ENCODE measurements at regions not wholly inside any gene's neighbourhood (a gene's known extent, or its start where the extent isn't known, plus 50 kb on each side); places are given as distances from the start of the nearest gene placed in this dataset.

GRCh38 chr3:159721324-159721723, 267.3 kb upstream of the IL12A start:
- BruUV-seq (replicated peaks), result no TSS peak
- FAIRE-seq (no peak), ATAC-seq (no peak), DNase-seq (ENCODE audit: extremely low read depth in 1 of 4, low spot score in 3 of 4) (no peak)
- Histone ChIP-seq H3K79me2 (ENCODE audit: control insufficient read depth, insufficient read depth, low read length) (no peaks in the 10 kb centered on the region), H3K27ac (ENCODE audit: extremely low read depth, low read depth, low read length) (no peak overlapping the region), H2AFZ (ENCODE audit: low read depth, low read length) (no peak overlapping the region), H4K20me1 (replicated peaks; ENCODE audit: control insufficient read depth, insufficient read depth, low read length) (no peaks in the 10 kb centered on the region), H3K4me2 (ENCODE audit: insufficient read depth, low read length) (no peak overlapping the region), H3K4me3 (no peak overlapping the region), H3K9ac (ENCODE audit: insufficient read depth in 1 of 2, low read depth in 2 of 2, low read length in 2 of 2) (no peak overlapping the region), H3K9me1 (ENCODE audit: control insufficient read depth, insufficient read depth, low read length) (no peaks in the 10 kb centered on the region), H3K36me3 (ENCODE audit: control insufficient read depth, insufficient read depth, low read length) (no peaks in the 10 kb centered on the region), H3K4me1 (replicated peaks in 1 of 2; ENCODE audit: control insufficient read depth in 2 of 2, insufficient read depth in 2 of 2, low read length in 2 of 2) (no peaks in the 10 kb centered on the region), H3K27me3 (ENCODE audit: control insufficient read depth in 2 of 2, insufficient read depth in 2 of 2, low read length in 2 of 2) (no peaks in the 10 kb centered on the region), H3K9me3 (replicated peaks; ENCODE audit: control insufficient read depth, insufficient read depth, low read depth, low read length) (no peaks in the 10 kb centered on the region)
- ChIA-PET CTCF (ENCODE audit: low intra/inter-chr PET ratio) (no interaction called here), POLR2A (no interaction called here)
- TF ChIP-seq GABPA (tag; conservative IDR thresholded peaks at IDR 0.05; ENCODE audit: low read depth), result no peak
- no peak for TF ChIP-seq ZNF717 (CRISPR knock-in tag; IDR thresholded peaks at IDR 0.05)
- TF ChIP-seq MXI1 (IDR thresholded peaks at IDR 0.05; ENCODE audit: low read depth, low read length), result no peak
- TF ChIP-seq KDM5B (IDR thresholded peaks at IDR 0.05; ENCODE audit: insufficient replicate concordance, low read depth, low read length), result no peak
- no peak for TF ChIP-seq POLR2G (IDR thresholded peaks at IDR 0.05; ENCODE audit: low read depth, low read length)
- no peak for TF ChIP-seq SMARCA5 (IDR thresholded peaks at IDR 0.05)
- TF ChIP-seq NBN (IDR thresholded peaks at IDR 0.05; ENCODE audit: low read depth), result no peak
- TF ChIP-seq ATF4 (CRISPR knock-in tag; IDR thresholded peaks at IDR 0.05), result no peak
- no peak for TF ChIP-seq ZBTB17 (CRISPR knock-in tag; IDR thresholded peaks at IDR 0.05)
- no peak for TF ChIP-seq KLF10 (CRISPR knock-in tag; IDR thresholded peaks at IDR 0.05)
- TF ChIP-seq NR2C1 (IDR thresholded peaks at IDR 0.05), result no peak
- no peak for TF ChIP-seq NR2C1 (tag; IDR thresholded peaks at IDR 0.05)
- TF ChIP-seq MAZ (CRISPR knock-in tag; conservative IDR thresholded peaks at IDR 0.05 in 1 of 2, IDR thresholded peaks at IDR 0.05 in 1 of 2), result no peak
- intact Hi-C loops (cut with micrococcal nuclease) (no loop called here), in situ Hi-C loops (cut with MboI) (no loop called here)
- WGBS (ENCODE audit: insufficient coverage, low coverage, missing lambda C conversion rate), result 0% methylated on average over 2 of the region's 2 CpGs
